ENCODE measurements at regions not wholly inside any gene's neighbourhood (a gene's known extent, or its start where the extent isn't known, plus 50 kb on each side); places are given as distances from the start of the nearest gene placed in this dataset.

GRCh38 chr11:114775875-114776621 lies 97.7 kb downstream of the NXPE2 start:
- Histone ChIP-seq H2AFZ (no peak overlapping the region), H3K27ac (no peak overlapping the region), H3K4me3 (no peak overlapping the region), H4K20me1 (ENCODE audit: insufficient read depth) (no peaks in the 10 kb centered on the region), H3F3A (ENCODE audit: insufficient read depth, low read depth) (no peaks in the 10 kb centered on the region), H3K9me2 (ENCODE audit: insufficient read depth) (no peaks in the 10 kb centered on the region), H3K27me3 (ENCODE audit: insufficient read depth, low read depth) (peaks cover 53% of the 10 kb centered on the region; the same call in 1 of the 2 replicates), H3K4me2 (no peak overlapping the region), H3K9me3 (ENCODE audit: insufficient read depth, low read depth) (no peaks in the 10 kb centered on the region), H3K4me1 (replicated peaks; ENCODE audit: insufficient read depth) (no peaks in the 10 kb centered on the region), H3K36me3 (ENCODE audit: low read depth) (no peaks in the 10 kb centered on the region), H3K79me2 (ENCODE audit: low read depth) (no peaks in the 10 kb centered on the region)
- no TSS peak for BruUV-seq (replicated peaks)
- CTCF ChIA-PET, result no interaction called here
- no peak for TF ChIP-seq CTCF (conservative IDR thresholded peaks at IDR 0.05)
- TF ChIP-seq EZH2 (IDR thresholded peaks at IDR 0.05; ENCODE audit: low read depth), result no peak
- POLR2A ChIA-PET (ENCODE audit: unreplicated experiment), result no interaction called here
- no peak for DNase-seq
- intact Hi-C loops (cut with micrococcal nuclease; ENCODE audit: unreplicated experiment), result loop anchor here (10.0 kb wide), 1 partner anchor 1969 kb away; no protein-coding TSS in a partner anchor

- Histone ChIP-seq H3K79me2 (ENCODE audit: low read depth) (no peaks in the 10 kb centered on the region), H2AFZ (no peak overlapping the region), H3K4me2 (no peak overlapping the region), H3K9me2 (ENCODE audit: insufficient read depth) (no peaks in the 10 kb centered on the region), H3K4me3 (no peak overlapping the region), H3K27ac (no peak overlapping the region), H3K27me3 (ENCODE audit: insufficient read depth, low read depth) (peaks cover 62% of the 10 kb centered on the region; the same call in 1 of the 2 replicates), H3K36me3 (ENCODE audit: low read depth) (no peaks in the 10 kb centered on the region), H3K4me1 (replicated peaks; ENCODE audit: insufficient read depth) (no peaks in the 10 kb centered on the region), H3K9me3 (ENCODE audit: insufficient read depth, low read depth) (no peaks in the 10 kb centered on the region), H3F3A (ENCODE audit: insufficient read depth, low read depth) (no peaks in the 10 kb centered on the region), H4K20me1 (ENCODE audit: insufficient read depth) (no peaks in the 10 kb centered on the region)
- ChIA-PET POLR2A (ENCODE audit: unreplicated experiment) (no interaction called here), CTCF (no interaction called here)
- DNase-seq, result no peak
- no TSS peak for BruUV-seq (replicated peaks)
- intact Hi-C loops (cut with micrococcal nuclease; ENCODE audit: unreplicated experiment), result loop anchor here (10.0 kb wide), 1 partner anchor 1968 kb away; no protein-coding TSS in a partner anchor
- TF ChIP-seq EZH2 (IDR thresholded peaks at IDR 0.05; ENCODE audit: low read depth) (no peak), CTCF (conservative IDR thresholded peaks at IDR 0.05) (no peak)
Observed at GRCh38 chr11:114776956-114777355, 98.6 kb downstream of the NXPE2 start.

- no TSS peak for BruUV-seq (replicated peaks)
- Histone ChIP-seq H2AFZ (no peak overlapping the region), H3K27ac (no peak overlapping the region), H3K4me2 (no peak overlapping the region), H3K4me3 (no peak overlapping the region), H3K4me1 (replicated peaks; ENCODE audit: insufficient read depth) (no peaks in the 10 kb centered on the region), H3F3A (ENCODE audit: insufficient read depth, low read depth) (no peaks in the 10 kb centered on the region), H3K36me3 (ENCODE audit: low read depth) (no peaks in the 10 kb centered on the region), H4K20me1 (ENCODE audit: insufficient read depth) (no peaks in the 10 kb centered on the region), H3K9me3 (ENCODE audit: insufficient read depth, low read depth) (no peaks in the 10 kb centered on the region), H3K27me3 (ENCODE audit: insufficient read depth, low read depth) (peaks cover 71% of the 10 kb centered on the region), H3K9me2 (ENCODE audit: insufficient read depth) (no peaks in the 10 kb centered on the region), H3K79me2 (ENCODE audit: low read depth) (no peaks in the 10 kb centered on the region)
- TF ChIP-seq CTCF (conservative IDR thresholded peaks at IDR 0.05), result no peak
- no peak for TF ChIP-seq EZH2 (IDR thresholded peaks at IDR 0.05; ENCODE audit: low read depth)
- ChIA-PET CTCF (no interaction called here), POLR2A (ENCODE audit: unreplicated experiment) (no interaction called here)
- intact Hi-C loops (cut with micrococcal nuclease; ENCODE audit: unreplicated experiment), result loop anchor here (10.0 kb wide), 1 partner anchor 1966 kb away; no protein-coding TSS in a partner anchor
- no peak for DNase-seq
Observed at GRCh38 chr11:114779189-114779588, 100.9 kb downstream of the NXPE2 start.

All from PC-9 (cell line).